Psoas muscle (tissue), 7 donors: ENCODE measurements at regions not wholly inside any gene's neighbourhood (a gene's known extent, or its start where the extent isn't known, plus 50 kb on each side); places are given as distances from the start of the nearest gene placed in this dataset.

Experiments used
- ATAC-seq, 4 donors: fragments of 200-7000 bp; cut with Tn5 transposase; one replicate each; pipeline ENCODE4 v1.9.1; 2020; ENCODE audit warnings: moderate library complexity in 3 of 4, mild to moderate bottlenecking in 2 of 4
- DNase-seq, 2 donors: peaks; one replicate each; pipeline ENCODE4 v3.0.0-alpha.2; 2020
- H3K27ac ChIP-seq: fragments of 200-600 bp; one replicate; pipeline ENCODE4 v1.8.0; 2022
- H3K27me3 ChIP-seq, 3 donors: fragments of 200-600 bp in 1 of 3; one replicate each; pipeline versions ENCODE4 v1.6.1 to v1.8.0; 2013 to 2022; ENCODE audit warnings: low read length in 2 of 3, mild to moderate bottlenecking in 2 of 3, moderate library complexity in 1 of 3; ENCODE audit not compliant: insufficient read depth in 3 of 3
- H3K36me3 ChIP-seq, 2 donors: fragments of 200-600 bp in 1 of 2; one replicate each; pipeline versions ENCODE4 v1.6.1 to v1.8.0; 2013 to 2022; ENCODE audit warnings: low read depth in 1 of 2, mild to moderate bottlenecking in 1 of 2, moderate library complexity in 1 of 2; ENCODE audit not compliant: insufficient read depth in 1 of 2
- H3K4me1 ChIP-seq: fragments of 200-600 bp; one replicate; pipeline ENCODE4 v1.8.0; 2022
- H3K4me3 ChIP-seq: fragments of 200-600 bp; one replicate; pipeline ENCODE4 v1.8.0; 2022; ENCODE audit warnings: mild to moderate bottlenecking
- H3K9me3 ChIP-seq: fragments of 200-600 bp; one replicate; pipeline ENCODE4 v1.8.0; 2022
- WGBS, 3 donors: extraction: QIAGEN DNeasy Blood & Tissue Kit; methylation state at CpG; one replicate each; pipeline versions ENCODE4 v1.1.6 to v1.1.7; 2013; 5-methylcytosine and 5-hydroxymethylcytosine counted together
- intact Hi-C, 2 donors: fragments of 100-400 bp; cut with DNase I; formaldehyde crosslinking; loops; one replicate each; pipeline versions ENCODE4 v1.11.0 to v1.14.2; 2022
- TF ChIP-seq, protein P1 (sequence below): fragments of 200-600 bp; IDR thresholded peaks from one replicate; pipeline ENCODE4 v1.8.0; 2022; ENCODE audit warnings: antibody characterized with exemption
- donor health status: healthy with polysubstance abuse.
- donor health status: DM: no; HTN: no; CAD: no; lungs with moderate emphysema.
- donor health status: Bipolar disorder and iron deficiency.
- donor health status: healthy.
- donor health status: DM: yes; HTN: yes; CAD: no.
- donor health status: DM: no; HTN: no; CAD: no.
- donor health status: DM: yes; HTN: yes; CAD: no.

DNA sequence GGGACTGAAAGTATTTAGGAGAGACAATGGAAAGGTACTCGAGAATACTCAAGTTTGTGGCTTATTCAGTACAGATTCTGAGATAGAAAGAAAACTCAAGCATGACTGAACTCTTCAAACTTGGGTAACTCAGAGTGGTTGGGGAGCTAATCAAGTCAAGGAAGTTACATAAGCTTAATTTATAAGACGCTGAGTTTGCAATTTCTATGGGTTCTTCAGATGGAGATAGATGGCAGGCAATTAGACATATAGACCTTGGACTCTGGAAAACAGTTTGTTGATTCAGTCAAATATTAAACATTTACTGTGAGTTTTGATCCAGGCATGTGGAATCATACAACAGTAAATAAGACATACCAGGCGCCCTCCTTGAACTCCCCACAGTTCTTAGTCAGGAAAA, 1749.9 kb upstream of the TENM3 start:
- intact Hi-C loops = no loop called here
- Histone ChIP-seq H3K4me1 (no peaks in the 10 kb centered on the region), H3K27ac (no peak overlapping the region), H3K36me3 (no peaks in the 10 kb centered on the region), H3K4me3 (no peak overlapping the region), H3K9me3 (no peaks in the 10 kb centered on the region), H3K27me3 (no peaks in the 10 kb centered on the region)
- DNase-seq = no peak
- WGBS, 3 donors = 73 to 79% (median 74%) methylated on average over 3 of the region's 3 CpGs
- TF ChIP-seq, protein P1, sequence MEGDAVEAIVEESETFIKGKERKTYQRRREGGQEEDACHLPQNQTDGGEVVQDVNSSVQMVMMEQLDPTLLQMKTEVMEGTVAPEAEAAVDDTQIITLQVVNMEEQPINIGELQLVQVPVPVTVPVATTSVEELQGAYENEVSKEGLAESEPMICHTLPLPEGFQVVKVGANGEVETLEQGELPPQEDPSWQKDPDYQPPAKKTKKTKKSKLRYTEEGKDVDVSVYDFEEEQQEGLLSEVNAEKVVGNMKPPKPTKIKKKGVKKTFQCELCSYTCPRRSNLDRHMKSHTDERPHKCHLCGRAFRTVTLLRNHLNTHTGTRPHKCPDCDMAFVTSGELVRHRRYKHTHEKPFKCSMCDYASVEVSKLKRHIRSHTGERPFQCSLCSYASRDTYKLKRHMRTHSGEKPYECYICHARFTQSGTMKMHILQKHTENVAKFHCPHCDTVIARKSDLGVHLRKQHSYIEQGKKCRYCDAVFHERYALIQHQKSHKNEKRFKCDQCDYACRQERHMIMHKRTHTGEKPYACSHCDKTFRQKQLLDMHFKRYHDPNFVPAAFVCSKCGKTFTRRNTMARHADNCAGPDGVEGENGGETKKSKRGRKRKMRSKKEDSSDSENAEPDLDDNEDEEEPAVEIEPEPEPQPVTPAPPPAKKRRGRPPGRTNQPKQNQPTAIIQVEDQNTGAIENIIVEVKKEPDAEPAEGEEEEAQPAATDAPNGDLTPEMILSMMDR = no peak
- ATAC-seq = no peak

DNA sequence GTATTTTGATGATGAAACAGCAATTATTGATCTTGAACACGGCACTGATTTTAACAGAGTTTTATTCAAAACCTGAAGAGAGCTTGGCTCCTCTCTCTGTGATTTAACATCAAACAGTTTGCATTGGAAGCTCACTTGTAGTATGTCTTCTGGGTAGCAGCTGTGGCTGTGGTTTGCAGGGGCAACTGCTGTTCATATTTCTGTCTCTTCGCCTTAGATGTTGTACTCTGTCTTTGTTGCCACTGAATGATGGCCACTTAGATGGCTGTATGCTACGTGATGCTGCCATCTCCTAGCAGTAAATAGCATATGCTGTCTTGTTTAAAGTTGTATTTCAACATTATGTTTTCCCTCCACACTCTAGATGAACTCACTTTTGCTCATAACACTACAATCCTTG, 1743.0 kb upstream of the TENM3 start:
- DNase-seq = no peak
- no peaks in the 10 kb centered on the region for H3K27me3 ChIP-seq
- H3K27ac ChIP-seq = no peak overlapping the region
- H3K9me3 ChIP-seq = no peaks in the 10 kb centered on the region
- no peaks in the 10 kb centered on the region for H3K36me3 ChIP-seq
- WGBS, 3 donors = 79 to 81% (median 79%) methylated on average over 3 of the region's 3 CpGs
- TF ChIP-seq, protein P1 = no peak
- no peak for ATAC-seq
- no peak overlapping the region for H3K4me3 ChIP-seq
- intact Hi-C loops = no loop called here
- no peaks in the 10 kb centered on the region for H3K4me1 ChIP-seq

DNA sequence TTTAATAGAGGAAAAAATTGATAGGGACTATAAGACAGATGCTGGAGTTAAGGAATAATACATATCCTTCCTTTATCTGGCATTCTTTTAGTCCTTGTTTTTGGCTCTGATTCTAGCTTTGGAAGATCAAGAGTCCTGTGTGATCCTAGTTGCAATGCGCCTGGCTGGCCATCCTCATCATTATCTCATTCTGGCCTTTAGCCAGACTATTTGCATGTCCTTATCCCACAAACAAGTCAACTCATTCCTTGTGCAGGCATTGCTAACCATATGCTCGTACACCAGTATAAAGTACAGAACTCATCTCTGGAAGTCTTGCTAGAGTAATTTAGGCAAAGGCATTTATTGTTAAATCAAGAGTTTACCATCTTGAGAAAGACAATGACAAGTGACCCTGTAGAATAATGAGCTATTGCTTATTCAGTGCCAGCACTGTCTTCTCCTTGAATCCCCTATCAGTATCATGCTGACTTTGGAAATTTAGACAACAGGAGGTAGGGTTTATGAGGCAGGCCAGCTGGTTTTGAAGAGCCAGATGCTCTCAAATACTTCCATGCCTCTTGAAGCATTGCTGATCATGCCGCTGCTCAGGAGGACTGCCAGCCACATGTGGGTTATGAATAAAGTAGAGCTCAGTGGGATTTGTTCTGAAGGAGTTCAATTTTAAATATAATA, 1730.3 kb upstream of the TENM3 start:
- TF ChIP-seq, protein P1 = no peak
- intact Hi-C loops = no loop called here
- no peak for ATAC-seq
- H3K9me3 ChIP-seq = no peaks in the 10 kb centered on the region
- no peaks in the 10 kb centered on the region for H3K4me1 ChIP-seq
- H3K4me3 ChIP-seq = no peak overlapping the region
- no peak overlapping the region for H3K27ac ChIP-seq
- H3K36me3 ChIP-seq = no peaks in the 10 kb centered on the region
- DNase-seq = no peak
- no peaks in the 10 kb centered on the region for H3K27me3 ChIP-seq
- WGBS, 3 donors = 51 to 59% (median 54%) methylated on average over 3 of the region's 3 CpGs

DNA sequence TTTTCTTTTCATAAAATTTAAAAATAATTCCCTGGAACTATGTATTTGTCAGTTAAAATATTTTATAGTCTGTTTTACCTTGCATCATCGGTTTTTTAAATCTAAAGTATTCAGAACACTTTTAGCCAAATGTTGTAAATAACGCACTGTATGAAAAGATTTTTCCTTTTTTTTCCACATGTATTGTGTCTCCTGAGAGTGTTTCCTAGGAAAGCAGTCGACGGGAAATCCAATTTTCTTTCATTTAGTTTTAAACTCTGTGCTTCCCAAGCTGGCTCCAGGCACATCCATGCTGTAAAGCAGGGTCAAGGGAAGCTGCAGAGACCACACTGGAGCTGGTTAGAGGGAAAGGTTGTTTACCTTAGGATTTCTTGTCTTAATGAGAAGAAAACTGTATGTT, 1724.3 kb upstream of the TENM3 start:
- Histone ChIP-seq H3K36me3 (no peaks in the 10 kb centered on the region), H3K9me3 (no peaks in the 10 kb centered on the region), H3K4me1 (no peaks in the 10 kb centered on the region), H3K27me3 (no peaks in the 10 kb centered on the region), H3K27ac (no peak overlapping the region), H3K4me3 (no peak overlapping the region)
- ATAC-seq (no peak), DNase-seq (no peak)
- 55 to 63% (median 60%) methylated on average over 4 of the region's 4 CpGs for WGBS, 3 donors
- TF ChIP-seq, protein P1 = no peak
- intact Hi-C loops = no loop called here

DNA sequence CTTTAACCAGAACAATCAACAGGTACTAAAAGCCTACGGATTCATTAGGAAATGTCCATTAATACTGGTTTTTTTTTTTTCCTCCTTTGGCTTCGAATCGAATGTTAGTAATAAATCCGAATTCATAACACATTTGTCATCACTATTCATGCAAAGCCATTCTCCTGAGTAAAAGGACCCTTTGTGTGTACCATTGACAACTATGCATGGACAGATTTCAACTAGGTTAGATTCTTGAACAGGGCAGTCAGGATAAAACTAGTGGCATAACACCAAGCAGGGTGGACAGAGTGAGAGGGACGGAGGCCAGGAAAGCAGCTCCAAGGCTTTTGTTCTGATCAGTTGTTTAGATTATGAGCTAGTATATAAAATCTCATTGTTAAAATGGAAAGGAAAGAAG, 1722.0 kb upstream of the TENM3 start:
- ATAC-seq = no peak
- 74 to 75% (median 75%) methylated on average over 5 of the region's 5 CpGs for WGBS, 3 donors

More for the DNA sequence above, 1722.0 kb upstream of the TENM3 start:
- TF ChIP-seq, protein P1 = no peak
- no peak for DNase-seq
- Histone ChIP-seq H3K9me3 (no peaks in the 10 kb centered on the region), H3K4me1 (no peaks in the 10 kb centered on the region), H3K27ac (no peak overlapping the region), H3K27me3 (no peaks in the 10 kb centered on the region), H3K4me3 (no peak overlapping the region), H3K36me3 (no peaks in the 10 kb centered on the region)
- intact Hi-C loops = no loop called here
